ENCODE measurements at regions not wholly inside any gene's neighbourhood (a gene's known extent, or its start where the extent isn't known, plus 50 kb on each side); places are given as distances from the start of the nearest gene placed in this dataset.
A peak's percentile ranks its signal among the peaks of the same experiment; 100 is the strongest.
"Not testable (repeated sequence)": the region's sequence is repeated elsewhere in the genome, so short reads cannot be mapped to it uniquely, and the experiment has no call there.

GRCh38 chr3:73228959-73229358, 167.5 kb downstream of the EBLN2 start:
- DNase-seq (ENCODE audit: low read depth) = no peak

- no peak for DNase-seq (ENCODE audit: low read depth)
These were observed 173.0 kb downstream of the EBLN2 start for GRCh38 chr3:73234354-73235014.

GRCh38 chr3:73235768-73236167, 174.3 kb downstream of the EBLN2 start:
- DNase-seq (ENCODE audit: low read depth) = no peak

GRCh38 chr3:73236867-73237266, 175.4 kb downstream of the EBLN2 start:
- DNase-seq (ENCODE audit: low read depth) = no peak

- no peak for DNase-seq (ENCODE audit: low read depth)
These were observed 182.3 kb downstream of the EBLN2 start for GRCh38 chr3:73243740-73244139.

GRCh38 chr3:73245459-73245858, 184.0 kb downstream of the EBLN2 start:
- no peak for DNase-seq (ENCODE audit: low read depth)

- no peak for DNase-seq (ENCODE audit: low read depth)
These were observed 187.6 kb downstream of the EBLN2 start for GRCh38 chr3:73249047-73249446.

- DNase-seq (ENCODE audit: low read depth) = no peak
These were observed 192.6 kb downstream of the EBLN2 start for GRCh38 chr3:73254062-73254461.

- peak; percentile 14 for DNase-seq (ENCODE audit: low read depth)
These were observed 194.2 kb downstream of the EBLN2 start for GRCh38 chr3:73255609-73256029.

GRCh38 chr3:73257186-73257585, 195.7 kb downstream of the EBLN2 start:
- DNase-seq (ENCODE audit: low read depth) = no peak

GRCh38 chr3:73258057-73258456, 196.6 kb downstream of the EBLN2 start:
- no peak for DNase-seq (ENCODE audit: low read depth)

- DNase-seq (ENCODE audit: low read depth) = no peak
These were observed 197.8 kb downstream of the EBLN2 start for GRCh38 chr3:73259291-73259690.

- DNase-seq (ENCODE audit: low read depth) = no peak
These were observed 198.4 kb downstream of the EBLN2 start for GRCh38 chr3:73259856-73260255.

- not testable (repeated sequence) for DNase-seq (ENCODE audit: low read depth)
These were observed 205.1 kb downstream of the EBLN2 start for GRCh38 chr3:73266558-73266957.

GRCh38 chr3:73269126-73269525, 207.7 kb downstream of the EBLN2 start:
- DNase-seq (ENCODE audit: low read depth) = not testable (repeated sequence)

GRCh38 chr3:73270839-73271483, 209.5 kb downstream of the EBLN2 start:
- no peak for DNase-seq (ENCODE audit: low read depth)

GRCh38 chr3:73273341-73273740, 211.9 kb downstream of the EBLN2 start:
- no peak for DNase-seq (ENCODE audit: low read depth)

GRCh38 chr3:73280746-73281145, 219.3 kb downstream of the EBLN2 start:
- DNase-seq (ENCODE audit: low read depth) = no peak

- DNase-seq (ENCODE audit: low read depth) = no peak
These were observed 223.0 kb downstream of the EBLN2 start for GRCh38 chr3:73284472-73284871.

- DNase-seq (ENCODE audit: low read depth) = no peak
These were observed 230.1 kb downstream of the EBLN2 start for GRCh38 chr3:73291541-73291940.

GRCh38 chr3:73292220-73292619, 230.8 kb downstream of the EBLN2 start:
- no peak for DNase-seq (ENCODE audit: low read depth)

GRCh38 chr3:73294537-73294936, 233.1 kb downstream of the EBLN2 start:
- no peak for DNase-seq (ENCODE audit: low read depth)

GRCh38 chr3:73295876-73296635, 234.6 kb downstream of the EBLN2 start:
- no peak for DNase-seq (ENCODE audit: low read depth)
